ENCODE measurements at regions not wholly inside any gene's neighbourhood (a gene's known extent, or its start where the extent isn't known, plus 50 kb on each side); places are given as distances from the start of the nearest gene placed in this dataset.

- no peak for TF ChIP-seq CTCF (IDR thresholded peaks at IDR 0.05; ENCODE audit: borderline replicate concordance, extremely low read depth, insufficient read depth)
- H3K9me3 ChIP-seq (ENCODE audit: control insufficient read depth in 2 of 3, insufficient read depth in 1 of 3, low read length in 3 of 3) = no peaks in the 10 kb centered on the region
- intact Hi-C loops (cut with DNase I) = no loop called here
- H3K27me3 ChIP-seq (ENCODE audit: control insufficient read depth, insufficient read depth, low read length) = no peaks in the 10 kb centered on the region
- H3K4me3 ChIP-seq (ENCODE audit: low read length in 3 of 3) = no peak overlapping the region
- H3K9ac ChIP-seq (ENCODE audit: low read length in 3 of 3) = no peak overlapping the region
- no peak for FAIRE-seq
- H3K4me1 ChIP-seq (ENCODE audit: control insufficient read depth in 2 of 3, insufficient read depth in 2 of 3, low read depth in 1 of 3, low read length in 3 of 3) = no peaks in the 10 kb centered on the region
- no peak overlapping the region for H3K27ac ChIP-seq (ENCODE audit: low read depth in 2 of 2, low read length in 2 of 2)
- no peaks in the 10 kb centered on the region for H3K36me3 ChIP-seq (ENCODE audit: control insufficient read depth in 2 of 3, insufficient read depth in 3 of 3, low read length in 3 of 3)
- DNase-seq = peak in 1 of 5 donors; percentile 26
Observed at GRCh38 chr2:144607891-144608521, 88.1 kb upstream of the ZEB2 start.

GRCh38 chr2:144607099-144607498 lies 87.2 kb upstream of the ZEB2 start:
- Histone ChIP-seq H3K4me1 (ENCODE audit: control insufficient read depth in 2 of 3, insufficient read depth in 2 of 3, low read depth in 1 of 3, low read length in 3 of 3) (no peaks in the 10 kb centered on the region), H3K9ac (ENCODE audit: low read length in 3 of 3) (no peak overlapping the region), H3K9me3 (ENCODE audit: control insufficient read depth in 2 of 3, insufficient read depth in 1 of 3, low read length in 3 of 3) (no peaks in the 10 kb centered on the region), H3K36me3 (ENCODE audit: control insufficient read depth in 2 of 3, insufficient read depth in 3 of 3, low read length in 3 of 3) (no peaks in the 10 kb centered on the region), H3K27me3 (ENCODE audit: control insufficient read depth, insufficient read depth, low read length) (no peaks in the 10 kb centered on the region), H3K4me3 (ENCODE audit: low read length in 3 of 3) (no peak overlapping the region), H3K27ac (ENCODE audit: low read depth in 2 of 2, low read length in 2 of 2) (peak overlapping the region in 1 of 2 donors; percentile 28)
- no peak for DNase-seq
- intact Hi-C loops (cut with DNase I) = no loop called here
- FAIRE-seq = no peak
- no peak for TF ChIP-seq CTCF (IDR thresholded peaks at IDR 0.05; ENCODE audit: borderline replicate concordance, extremely low read depth, insufficient read depth)

GRCh38 chr2:144606466-144607095 lies 86.7 kb upstream of the ZEB2 start:
- Histone ChIP-seq H3K4me3 (ENCODE audit: low read length in 3 of 3) (no peak overlapping the region), H3K27ac (ENCODE audit: low read depth in 2 of 2, low read length in 2 of 2) (no peak overlapping the region), H3K27me3 (ENCODE audit: control insufficient read depth, insufficient read depth, low read length) (no peaks in the 10 kb centered on the region), H3K36me3 (ENCODE audit: control insufficient read depth in 2 of 3, insufficient read depth in 3 of 3, low read length in 3 of 3) (no peaks in the 10 kb centered on the region), H3K9me3 (ENCODE audit: control insufficient read depth in 2 of 3, insufficient read depth in 1 of 3, low read length in 3 of 3) (no peaks in the 10 kb centered on the region), H3K9ac (ENCODE audit: low read length in 3 of 3) (no peak overlapping the region), H3K4me1 (ENCODE audit: control insufficient read depth in 2 of 3, insufficient read depth in 2 of 3, low read depth in 1 of 3, low read length in 3 of 3) (no peaks in the 10 kb centered on the region)
- intact Hi-C loops (cut with DNase I) = no loop called here
- no peak for DNase-seq
- no peak for FAIRE-seq
- TF ChIP-seq CTCF (IDR thresholded peaks at IDR 0.05; ENCODE audit: borderline replicate concordance, extremely low read depth, insufficient read depth) = no peak

Measured in kidney (tissue), 13 donors.